HUES64 (cell line): ENCODE measurements at regions not wholly inside any gene's neighbourhood (a gene's known extent, or its start where the extent isn't known, plus 50 kb on each side); places are given as distances from the start of the nearest gene placed in this dataset.

ENCODE experiments used
- H3K27ac ChIP-seq: 2 replicates; pipeline ENCODE4 v1.7.0; 2013; ENCODE audit warnings: low read depth, low read length, inconsistent platforms
- H3K27me3 ChIP-seq: 2 replicates; pipeline ENCODE4 v1.6.1; 2013; ENCODE audit warnings: mild to moderate bottlenecking, low read length; ENCODE audit not compliant: insufficient read depth
- H3K36me3 ChIP-seq: 2 replicates; pipeline ENCODE4 v1.6.1; 2013; ENCODE audit warnings: mild to moderate bottlenecking, low read length; ENCODE audit not compliant: insufficient read depth
- H3K4me1 ChIP-seq: 2 replicates; pipeline ENCODE4 v1.6.1; 2013; ENCODE audit warnings: mild to moderate bottlenecking, low read length, moderate library complexity; ENCODE audit not compliant: insufficient read depth
- H3K4me3 ChIP-seq: 2 replicates; pipeline ENCODE4 v1.5.1; 2013; ENCODE audit warnings: mild to moderate bottlenecking, low read length, moderate library complexity
- H3K9ac ChIP-seq: 2 replicates; pipeline ENCODE4 v1.6.1; 2013; ENCODE audit warnings: mild to moderate bottlenecking, low read depth, low read length
- H3K9me3 ChIP-seq: 2 replicates; pipeline ENCODE4 v1.6.1; 2013; ENCODE audit warnings: low read depth, low read length; ENCODE audit not compliant: insufficient read depth
- WGBS: fragments of 150-250, 120-280 bp; methylation state at CpG from one replicate; pipeline ENCODE4 v1.1.7; 2013; ENCODE audit warnings: missing lambda C conversion rate; 5-methylcytosine and 5-hydroxymethylcytosine counted together

GRCh38 chr1:57850176-57850940, 426.5 kb upstream of the DAB1 start:
- Histone ChIP-seq H3K27ac (no peak overlapping the region), H3K4me1 (0 out of 2 replicates have a peak, but pooled peaks cover 5% of the 10 kb centered on the region), H3K9ac (no peak overlapping the region), H3K4me3 (no peak overlapping the region), H3K27me3 (no peaks in the 10 kb centered on the region), H3K9me3 (no peaks in the 10 kb centered on the region), H3K36me3 (no peaks in the 10 kb centered on the region)
- WGBS: 93% methylated on average over 8 of the region's 8 CpGs

GRCh38 chr1:57848406-57848805, 424.5 kb upstream of the DAB1 start:
- H3K27me3 ChIP-seq: no peaks in the 10 kb centered on the region
- no peaks in the 10 kb centered on the region for H3K36me3 ChIP-seq
- 0 out of 2 replicates have a peak, but pooled peaks cover 5% of the 10 kb centered on the region for H3K4me1 ChIP-seq
- H3K27ac ChIP-seq: no peak overlapping the region
- no peak overlapping the region for H3K9ac ChIP-seq
- H3K9me3 ChIP-seq: no peaks in the 10 kb centered on the region
- H3K4me3 ChIP-seq: no peak overlapping the region

- Histone ChIP-seq H3K27ac (no peak overlapping the region), H3K4me3 (no peak overlapping the region), H3K4me1 (no peaks in the 10 kb centered on the region), H3K9me3 (peaks cover 26% of the 10 kb centered on the region), H3K27me3 (no peaks in the 10 kb centered on the region), H3K36me3 (0 out of 2 replicates have a peak, but pooled peaks cover 3% of the 10 kb centered on the region), H3K9ac (no peak overlapping the region)
- 95% methylated on average over 1 of the region's 1 CpG for WGBS
These were observed 421.2 kb upstream of the DAB1 start for GRCh38 chr1:57845041-57845440.

- Histone ChIP-seq H3K27ac (no peak overlapping the region), H3K27me3 (no peaks in the 10 kb centered on the region), H3K9ac (no peak overlapping the region), H3K9me3 (peaks cover 28% of the 10 kb centered on the region), H3K4me3 (no peak overlapping the region), H3K4me1 (no peaks in the 10 kb centered on the region), H3K36me3 (0 out of 2 replicates have a peak, but pooled peaks cover 3% of the 10 kb centered on the region)
- WGBS: 89% methylated on average over 3 of the region's 3 CpGs
These were observed 420.6 kb upstream of the DAB1 start for GRCh38 chr1:57844382-57844980.

DNA sequence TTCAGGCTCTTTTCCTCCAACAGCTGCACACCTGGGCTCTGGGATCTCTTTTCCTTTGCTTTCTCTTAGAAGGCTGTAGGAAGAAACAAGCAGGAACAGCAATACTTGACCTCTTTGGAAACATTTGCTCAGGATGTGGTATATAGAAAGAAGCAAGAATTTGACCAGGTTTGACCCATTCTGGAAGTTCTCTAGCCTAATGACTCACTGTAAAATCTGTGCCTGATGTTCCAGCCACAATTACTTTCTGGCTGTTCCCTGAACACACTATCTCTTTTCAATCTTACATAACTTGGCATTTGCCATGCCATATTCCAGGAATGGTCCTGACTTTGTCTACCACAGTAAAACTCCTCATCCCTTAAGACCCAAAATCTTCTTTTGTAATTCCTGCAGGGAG, 419.9 kb upstream of the DAB1 start:
- H3K4me3 ChIP-seq: no peak overlapping the region
- no peak overlapping the region for H3K9ac ChIP-seq
- H3K36me3 ChIP-seq: 0 out of 2 replicates have a peak, but pooled peaks cover 3% of the 10 kb centered on the region
- no peaks in the 10 kb centered on the region for H3K4me1 ChIP-seq
- no peak overlapping the region for H3K27ac ChIP-seq
- H3K27me3 ChIP-seq: no peaks in the 10 kb centered on the region
- H3K9me3 ChIP-seq: peaks cover 28% of the 10 kb centered on the region

- H3K4me1 ChIP-seq: no peaks in the 10 kb centered on the region
- 100% methylated on average over 1 of the region's 1 CpG for WGBS
- peaks cover 28% of the 10 kb centered on the region for H3K9me3 ChIP-seq
- H3K9ac ChIP-seq: no peak overlapping the region
- H3K27ac ChIP-seq: no peak overlapping the region
- H3K36me3 ChIP-seq: 0 out of 2 replicates have a peak, but pooled peaks cover 3% of the 10 kb centered on the region
- no peaks in the 10 kb centered on the region for H3K27me3 ChIP-seq
- H3K4me3 ChIP-seq: no peak overlapping the region
These were observed 415.7 kb upstream of the DAB1 start for GRCh38 chr1:57839526-57839925.

GRCh38 chr1:57839067-57839466, 415.2 kb upstream of the DAB1 start:
- Histone ChIP-seq H3K9ac (no peak overlapping the region), H3K36me3 (0 out of 2 replicates have a peak, but pooled peaks cover 3% of the 10 kb centered on the region), H3K4me3 (no peak overlapping the region), H3K27me3 (no peaks in the 10 kb centered on the region), H3K9me3 (peaks cover 28% of the 10 kb centered on the region), H3K4me1 (no peaks in the 10 kb centered on the region), H3K27ac (no peak overlapping the region)
- 100% methylated on average over 1 of the region's 1 CpG for WGBS

- Histone ChIP-seq H3K9me3 (peaks cover 7% of the 10 kb centered on the region; the same call in 1 of the 2 replicates), H3K36me3 (no peaks in the 10 kb centered on the region), H3K9ac (no peak overlapping the region), H3K4me3 (no peak overlapping the region), H3K27me3 (no peaks in the 10 kb centered on the region), H3K4me1 (peaks cover 22% of the 10 kb centered on the region), H3K27ac (no peak overlapping the region)
- 70% methylated on average over 5 of the region's 5 CpGs for WGBS
These were observed 411.8 kb upstream of the DAB1 start for GRCh38 chr1:57835620-57836019.

GRCh38 chr1:57833296-57833695, 409.4 kb upstream of the DAB1 start:
- Histone ChIP-seq H3K27me3 (no peaks in the 10 kb centered on the region), H3K27ac (no peak overlapping the region), H3K4me3 (no peak overlapping the region), H3K9me3 (no peaks in the 10 kb centered on the region), H3K36me3 (no peaks in the 10 kb centered on the region), H3K9ac (no peak overlapping the region), H3K4me1 (peaks cover 22% of the 10 kb centered on the region)
- 97% methylated on average over 1 of the region's 2 CpGs for WGBS

- Histone ChIP-seq H3K4me3 (no peak overlapping the region), H3K36me3 (no peaks in the 10 kb centered on the region), H3K27ac (peak overlapping the region; percentile 66; the same call in 1 of the 2 replicates), H3K9ac (no peak overlapping the region), H3K9me3 (no peaks in the 10 kb centered on the region), H3K27me3 (no peaks in the 10 kb centered on the region), H3K4me1 (peaks cover 22% of the 10 kb centered on the region)
These were observed 408.8 kb upstream of the DAB1 start for GRCh38 chr1:57832612-57833011.

- H3K36me3 ChIP-seq: no peaks in the 10 kb centered on the region
- WGBS: 86% methylated on average over 1 of the region's 1 CpG
- no peaks in the 10 kb centered on the region for H3K27me3 ChIP-seq
- peak overlapping the region; percentile 66 for H3K27ac ChIP-seq
- H3K4me1 ChIP-seq: peaks cover 22% of the 10 kb centered on the region
- no peaks in the 10 kb centered on the region for H3K9me3 ChIP-seq
- H3K4me3 ChIP-seq: no peak overlapping the region
- no peak overlapping the region for H3K9ac ChIP-seq
These were observed 407.8 kb upstream of the DAB1 start for GRCh38 chr1:57831624-57832023.
